ENCODE measurements at regions not wholly inside any gene's neighbourhood (a gene's known extent, or its start where the extent isn't known, plus 50 kb on each side); places are given as distances from the start of the nearest gene placed in this dataset.

DNA sequence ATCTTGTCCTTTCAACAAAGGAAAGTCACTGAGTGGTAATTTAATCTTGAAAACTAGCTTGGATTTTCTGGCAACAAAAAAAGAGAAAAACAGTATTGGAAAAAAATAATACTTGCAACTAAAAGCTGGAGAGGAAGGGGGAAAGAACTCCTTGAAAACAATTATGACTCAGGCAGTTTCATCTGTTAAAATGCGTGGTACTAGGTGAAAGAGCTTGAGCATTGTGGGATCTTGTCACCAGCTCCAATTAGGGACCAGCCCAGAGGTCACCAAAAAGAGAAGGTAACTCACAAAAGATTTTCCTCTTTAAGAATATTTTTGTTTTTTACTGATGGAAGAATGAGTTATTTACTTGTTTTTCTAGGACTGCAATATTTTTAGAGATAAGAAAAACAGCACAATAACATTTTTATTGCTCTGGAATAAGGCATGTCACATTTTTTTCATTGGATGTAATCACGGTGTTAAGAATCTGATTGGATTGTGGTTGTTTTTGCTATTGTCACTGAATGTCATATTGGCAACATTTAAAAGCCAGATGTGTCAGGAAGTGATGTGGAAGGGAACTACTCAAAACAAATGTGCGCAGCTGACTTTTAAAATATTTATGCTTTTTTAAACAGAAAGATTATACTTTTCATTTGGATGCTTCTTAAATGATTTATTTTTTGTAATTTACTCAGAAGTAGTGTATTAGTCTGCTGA lies 78.5 kb upstream of the ADAMTS5 start:
- Histone ChIP-seq H3K4me2 (no peak overlapping the region), H2AFZ (no peak overlapping the region), H3K27me3 (no peaks in the 10 kb centered on the region), H3K27ac (no peak overlapping the region), H3K4me1 (ENCODE audit: insufficient read depth) (peaks cover 14% of the 10 kb centered on the region), H3K4me3 (no peak overlapping the region), H3K79me2 (no peaks in the 10 kb centered on the region), H3K36me3 (replicated peaks; ENCODE audit: insufficient read depth, low read depth) (no peaks in the 10 kb centered on the region), H3K9me2 (replicated peaks; ENCODE audit: insufficient read depth) (no peaks in the 10 kb centered on the region), H3K9me3 (ENCODE audit: low read depth) (no peaks in the 10 kb centered on the region), H4K20me1 (ENCODE audit: insufficient read depth, poor library complexity, severe bottlenecking) (no peaks in the 10 kb centered on the region)
- 91% methylated on average over 3 of the region's 3 CpGs for WGBS (ENCODE audit: low lambda C conversion rate, missing lambda C conversion rate)
- no peak for DNase-seq (ENCODE audit: low spot score)
- no peak for TF ChIP-seq EZH2 (IDR thresholded peaks at IDR 0.05; ENCODE audit: borderline replicate concordance)
- TF ChIP-seq, protein P1, sequence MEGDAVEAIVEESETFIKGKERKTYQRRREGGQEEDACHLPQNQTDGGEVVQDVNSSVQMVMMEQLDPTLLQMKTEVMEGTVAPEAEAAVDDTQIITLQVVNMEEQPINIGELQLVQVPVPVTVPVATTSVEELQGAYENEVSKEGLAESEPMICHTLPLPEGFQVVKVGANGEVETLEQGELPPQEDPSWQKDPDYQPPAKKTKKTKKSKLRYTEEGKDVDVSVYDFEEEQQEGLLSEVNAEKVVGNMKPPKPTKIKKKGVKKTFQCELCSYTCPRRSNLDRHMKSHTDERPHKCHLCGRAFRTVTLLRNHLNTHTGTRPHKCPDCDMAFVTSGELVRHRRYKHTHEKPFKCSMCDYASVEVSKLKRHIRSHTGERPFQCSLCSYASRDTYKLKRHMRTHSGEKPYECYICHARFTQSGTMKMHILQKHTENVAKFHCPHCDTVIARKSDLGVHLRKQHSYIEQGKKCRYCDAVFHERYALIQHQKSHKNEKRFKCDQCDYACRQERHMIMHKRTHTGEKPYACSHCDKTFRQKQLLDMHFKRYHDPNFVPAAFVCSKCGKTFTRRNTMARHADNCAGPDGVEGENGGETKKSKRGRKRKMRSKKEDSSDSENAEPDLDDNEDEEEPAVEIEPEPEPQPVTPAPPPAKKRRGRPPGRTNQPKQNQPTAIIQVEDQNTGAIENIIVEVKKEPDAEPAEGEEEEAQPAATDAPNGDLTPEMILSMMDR (IDR thresholded peaks at IDR 0.05; ENCODE audit: poor library complexity) = no peak
- no peak for TF ChIP-seq EZH2phosphoT487 (IDR thresholded peaks at IDR 0.05; ENCODE audit: low read depth, severe bottlenecking, unreplicated experiment)

DNA sequence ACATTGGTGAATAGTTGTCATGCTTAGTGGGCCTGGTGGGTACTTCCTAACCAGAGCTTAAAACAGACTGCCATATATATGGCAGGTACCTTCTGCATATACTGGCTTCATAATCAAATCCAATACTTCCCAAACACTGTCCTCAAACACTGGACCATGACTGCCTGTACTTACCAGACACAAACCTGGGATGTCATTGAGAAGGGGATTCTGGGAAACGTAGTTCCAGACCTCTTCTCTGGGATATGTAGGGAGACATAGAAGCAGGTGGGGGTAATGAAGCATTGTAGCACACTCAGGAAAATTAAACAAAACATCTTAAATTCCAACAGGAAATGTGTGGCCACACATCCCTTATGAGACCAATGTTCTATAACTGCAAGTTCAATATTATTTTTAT lies 76.5 kb upstream of the ADAMTS5 start:
- TF ChIP-seq EZH2phosphoT487 (IDR thresholded peaks at IDR 0.05; ENCODE audit: low read depth, severe bottlenecking, unreplicated experiment) (no peak), EZH2 (IDR thresholded peaks at IDR 0.05; ENCODE audit: borderline replicate concordance) (no peak)
- TF ChIP-seq, protein P1 (IDR thresholded peaks at IDR 0.05; ENCODE audit: poor library complexity) = no peak
- Histone ChIP-seq H3K36me3 (replicated peaks; ENCODE audit: insufficient read depth, low read depth) (no peaks in the 10 kb centered on the region), H3K4me2 (no peak overlapping the region), H3K9me3 (ENCODE audit: low read depth) (no peaks in the 10 kb centered on the region), H4K20me1 (ENCODE audit: insufficient read depth, poor library complexity, severe bottlenecking) (no peaks in the 10 kb centered on the region), H3K4me3 (no peak overlapping the region), H3K27ac (no peak overlapping the region), H3K79me2 (no peaks in the 10 kb centered on the region), H3K27me3 (no peaks in the 10 kb centered on the region), H2AFZ (no peak overlapping the region), H3K9me2 (replicated peaks; ENCODE audit: insufficient read depth) (no peaks in the 10 kb centered on the region), H3K4me1 (ENCODE audit: insufficient read depth) (peaks cover 14% of the 10 kb centered on the region)
- DNase-seq (ENCODE audit: low spot score) = no peak
- WGBS (ENCODE audit: low lambda C conversion rate, missing lambda C conversion rate) = 96% methylated on average over 1 of the region's 1 CpG

DNA sequence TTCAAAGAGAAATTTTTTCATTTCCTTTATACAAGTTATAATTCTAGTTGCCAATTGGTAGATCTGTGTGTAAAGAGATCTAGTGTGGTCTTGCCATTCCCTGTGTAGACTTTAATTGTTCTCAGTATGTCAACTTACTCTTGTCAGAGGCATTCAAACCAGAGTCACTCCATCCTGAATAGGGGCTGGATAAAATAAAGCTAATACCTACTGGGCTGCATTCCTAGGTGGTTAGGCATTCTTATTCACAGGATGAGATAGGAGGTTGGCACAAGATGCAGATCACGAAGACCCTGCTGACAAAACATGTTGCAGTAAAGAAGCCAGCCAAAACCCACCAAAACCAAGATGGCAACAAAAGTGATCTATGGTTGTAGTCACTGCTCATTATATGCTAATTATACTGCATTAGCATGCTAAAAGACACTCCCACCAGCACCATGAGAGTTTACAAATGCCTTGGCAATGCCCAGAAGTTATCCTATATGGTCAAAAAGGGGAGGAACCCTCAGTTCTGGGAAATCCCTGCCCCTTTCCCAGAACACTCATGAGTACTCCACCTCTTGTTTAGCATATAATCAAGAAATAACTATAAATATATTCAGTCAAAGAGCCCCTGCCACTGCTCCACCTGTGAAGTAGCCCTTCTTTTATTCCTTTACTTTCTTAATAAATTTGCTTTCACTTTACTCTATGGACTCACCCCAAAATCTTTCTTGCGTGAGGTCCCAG lies 74.0 kb upstream of the ADAMTS5 start:
- no peaks in the 10 kb centered on the region for H3K27me3 ChIP-seq
- H3K36me3 ChIP-seq (replicated peaks; ENCODE audit: insufficient read depth, low read depth) = no peaks in the 10 kb centered on the region
- no peak overlapping the region for H2AFZ ChIP-seq
- H3K79me2 ChIP-seq = no peaks in the 10 kb centered on the region
- WGBS (ENCODE audit: low lambda C conversion rate, missing lambda C conversion rate) = 100% methylated on average over 2 of the region's 2 CpGs
- no peaks in the 10 kb centered on the region for H3K4me1 ChIP-seq (ENCODE audit: insufficient read depth)
- H3K27ac ChIP-seq = no peak overlapping the region
- H3K4me3 ChIP-seq = no peak overlapping the region
- no peak for DNase-seq (ENCODE audit: low spot score)
- H4K20me1 ChIP-seq (ENCODE audit: insufficient read depth, poor library complexity, severe bottlenecking) = no peaks in the 10 kb centered on the region
- TF ChIP-seq EZH2 (IDR thresholded peaks at IDR 0.05; ENCODE audit: borderline replicate concordance) = no peak
- TF ChIP-seq, protein P1 (IDR thresholded peaks at IDR 0.05; ENCODE audit: poor library complexity) = no peak
- TF ChIP-seq EZH2phosphoT487 (IDR thresholded peaks at IDR 0.05; ENCODE audit: low read depth, severe bottlenecking, unreplicated experiment) = no peak
- no peak overlapping the region for H3K4me2 ChIP-seq
- H3K9me2 ChIP-seq (replicated peaks; ENCODE audit: insufficient read depth) = no peaks in the 10 kb centered on the region
- H3K9me3 ChIP-seq (ENCODE audit: low read depth) = no peaks in the 10 kb centered on the region
